HG03342 (cell line): ENCODE measurements at regions not wholly inside any gene's neighbourhood (a gene's known extent, or its start where the extent isn't known, plus 50 kb on each side); places are given as distances from the start of the nearest gene placed in this dataset.
"Not testable (repeated sequence)": the region's sequence is repeated elsewhere in the genome, so short reads cannot be mapped to it uniquely, and the experiment has no call there.

Source experiments
- ATAC-seq: cut with Tn5 transposase; IDR thresholded peaks from one replicate; pipeline ENCODE4 v1.9.1; 2021; ENCODE audit warnings: mild to moderate bottlenecking, moderate library complexity; ENCODE audit not compliant: unreplicated experiment

DNA sequence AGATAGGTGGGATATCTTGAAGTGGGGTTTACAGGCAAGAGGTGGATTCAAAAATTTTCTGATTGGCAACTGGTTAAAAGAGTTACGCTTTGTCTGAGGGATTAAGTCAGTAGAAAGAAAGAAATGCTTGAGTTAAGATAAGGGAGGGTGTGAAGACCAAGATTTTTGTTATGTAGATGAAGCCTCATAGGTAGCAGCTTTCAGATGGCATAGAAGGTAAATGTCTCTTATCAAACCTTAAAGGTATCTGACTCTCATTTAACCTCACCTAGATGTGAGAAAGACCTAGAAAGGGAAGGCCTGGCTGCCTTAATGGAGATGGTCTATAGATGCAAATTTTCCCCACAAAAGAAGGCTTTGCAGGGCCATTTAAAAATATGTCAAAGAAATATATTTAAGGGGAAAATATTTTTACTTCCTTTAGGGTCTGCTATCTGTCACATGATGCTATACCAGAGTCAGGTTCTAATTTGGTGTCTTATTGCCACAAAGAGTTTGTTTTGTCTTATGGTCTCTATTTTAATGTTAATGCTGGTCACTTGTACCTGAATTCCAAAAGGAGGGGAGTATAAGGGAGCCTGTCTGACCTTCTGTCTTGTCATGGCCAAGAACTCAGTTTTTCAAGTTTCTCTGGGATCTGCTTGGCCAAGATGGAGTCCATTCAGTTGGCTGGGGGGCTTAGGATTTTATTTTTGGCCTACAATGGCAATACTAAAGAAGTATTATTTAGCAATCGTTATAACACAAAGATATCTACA, 699.1 kb upstream of the AMOT start:
- ATAC-seq, result no peak

DNA sequence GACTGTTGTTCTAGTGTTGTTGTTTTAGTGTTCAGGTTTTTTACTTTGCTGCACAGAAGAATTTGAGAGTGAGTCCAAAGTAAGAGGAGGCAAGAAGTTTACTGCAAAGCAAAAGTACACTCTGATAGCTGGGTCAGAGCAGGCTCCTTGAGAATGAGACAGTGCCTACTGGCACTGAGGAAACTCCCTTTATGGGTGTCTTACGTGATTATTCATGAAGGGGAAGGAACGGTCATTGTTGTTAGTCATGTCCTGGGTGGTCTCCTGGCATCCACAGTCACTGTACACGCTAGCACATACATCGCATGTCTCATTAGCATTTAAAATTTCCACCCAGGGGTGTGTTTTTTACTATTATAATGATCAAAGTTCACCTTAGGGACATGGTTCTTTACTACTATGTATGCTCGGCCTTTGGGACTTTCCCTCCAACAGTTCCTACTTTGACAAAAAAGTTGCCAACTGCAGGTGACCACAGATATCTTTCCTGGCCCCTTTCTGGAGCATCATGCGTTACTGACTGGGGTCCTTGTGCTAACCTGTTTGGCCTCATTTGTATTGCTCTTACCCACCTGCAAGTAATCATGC, 688.9 kb upstream of the AMOT start:
- no peak for ATAC-seq

DNA sequence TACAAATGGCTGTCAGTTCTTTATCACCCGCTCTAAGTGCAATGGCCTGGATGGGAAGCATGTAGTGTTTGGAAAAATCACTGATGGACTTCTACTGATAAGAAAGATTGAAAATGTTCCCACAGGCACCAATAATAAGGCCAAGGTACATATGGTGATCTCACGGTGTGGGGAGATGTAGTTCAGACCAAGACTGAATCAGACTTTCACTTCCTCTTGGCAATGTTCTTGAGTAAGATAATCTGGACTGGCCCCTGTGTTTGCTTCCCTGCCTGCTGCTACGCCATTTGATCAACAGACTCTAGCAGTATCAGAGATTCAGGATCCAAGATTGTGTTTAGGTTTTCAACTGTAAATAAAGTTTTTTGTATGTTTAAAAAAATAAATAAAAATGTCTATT, 682.2 kb upstream of the AMOT start:
- ATAC-seq, result peak; percentile 98

DNA sequence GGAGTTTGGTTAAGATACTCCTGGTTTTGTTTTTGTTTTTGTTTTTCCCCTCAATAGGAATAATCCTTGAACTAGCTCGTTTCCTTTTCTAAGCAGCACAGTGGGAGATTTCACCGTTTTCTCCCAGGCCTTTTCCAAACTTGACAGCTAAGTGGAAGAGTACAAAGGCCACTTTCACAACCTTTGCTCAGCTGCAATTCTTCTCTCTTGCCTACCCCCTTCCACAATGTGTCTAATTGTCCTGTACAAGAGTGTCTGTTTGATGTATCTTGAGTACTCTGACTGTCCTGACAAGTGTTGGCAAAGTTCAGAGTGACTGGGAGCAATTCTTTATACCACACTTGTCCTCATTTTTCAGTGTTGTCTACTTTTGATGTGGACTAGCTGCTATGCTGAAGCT, 674.3 kb upstream of the AMOT start:
- ATAC-seq, result no peak

DNA sequence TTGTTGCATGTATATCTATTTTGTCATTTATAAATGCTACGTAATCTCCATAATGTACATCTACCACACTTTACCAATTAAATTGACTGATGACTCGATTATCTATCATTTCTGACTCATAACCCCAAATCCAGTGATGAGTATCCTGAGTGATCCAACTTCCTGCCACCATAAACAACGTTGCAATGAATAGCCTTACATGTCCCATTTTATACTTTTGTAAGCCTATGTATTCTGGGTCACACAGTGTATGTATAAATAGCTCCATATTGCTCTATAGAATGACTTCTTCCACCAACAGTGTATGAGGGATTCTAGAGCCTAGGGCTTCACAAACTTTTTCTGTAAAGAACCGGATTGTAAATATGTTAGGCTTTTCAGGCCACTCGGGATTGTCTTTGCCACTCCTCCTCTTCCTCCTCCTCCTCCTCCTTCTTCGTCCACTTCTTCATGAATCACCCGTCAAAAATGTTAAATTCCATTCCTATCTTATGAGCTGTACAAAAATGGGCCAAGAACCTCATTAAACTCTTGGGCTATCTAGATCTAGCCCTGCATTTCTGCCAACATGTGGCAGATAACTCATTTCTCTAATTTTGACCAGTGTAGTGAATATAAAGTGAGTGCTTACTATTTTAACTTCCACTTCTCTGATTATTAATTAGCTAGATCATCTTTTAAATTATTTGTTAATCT, 672.2 kb upstream of the AMOT start:
- no peak for ATAC-seq

DNA sequence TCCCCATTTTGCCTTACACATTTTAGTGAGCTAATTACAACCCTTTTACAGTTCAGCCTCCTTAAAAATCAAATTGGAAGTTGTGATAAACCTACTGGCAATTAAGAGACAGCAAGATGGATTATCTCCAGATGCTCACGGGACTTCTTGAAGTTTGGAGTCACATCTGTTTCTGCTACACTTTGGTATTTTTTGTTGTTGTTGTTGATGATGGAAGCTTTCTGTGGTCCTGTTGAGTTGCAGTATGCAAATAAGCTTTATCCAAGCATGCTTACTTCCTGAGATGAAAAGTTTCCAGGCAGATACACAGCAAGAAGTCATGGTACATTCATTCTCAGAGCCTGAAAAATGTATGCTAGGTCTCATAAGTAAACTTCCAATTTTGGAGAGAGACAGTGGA, 670.0 kb upstream of the AMOT start:
- ATAC-seq, result no peak

DNA sequence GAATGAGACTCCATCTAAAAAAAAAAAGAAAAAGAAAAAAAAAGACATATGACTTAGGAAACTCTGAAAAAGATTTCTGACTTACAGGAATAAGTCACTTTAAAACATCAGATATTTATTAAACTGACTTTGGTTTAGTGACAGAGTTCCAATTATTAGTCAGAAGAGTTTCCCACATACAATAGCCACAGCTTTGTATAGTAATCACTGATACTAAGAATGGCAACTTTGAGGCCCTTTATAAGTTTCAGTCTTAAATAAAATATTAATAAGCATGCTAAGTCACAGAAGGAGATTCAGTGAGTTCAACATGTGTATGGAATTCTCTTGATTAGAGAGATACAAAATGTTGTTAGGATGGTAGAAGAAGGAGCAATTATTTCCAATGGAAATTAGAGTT, 652.3 kb upstream of the AMOT start:
- ATAC-seq, result no peak

DNA sequence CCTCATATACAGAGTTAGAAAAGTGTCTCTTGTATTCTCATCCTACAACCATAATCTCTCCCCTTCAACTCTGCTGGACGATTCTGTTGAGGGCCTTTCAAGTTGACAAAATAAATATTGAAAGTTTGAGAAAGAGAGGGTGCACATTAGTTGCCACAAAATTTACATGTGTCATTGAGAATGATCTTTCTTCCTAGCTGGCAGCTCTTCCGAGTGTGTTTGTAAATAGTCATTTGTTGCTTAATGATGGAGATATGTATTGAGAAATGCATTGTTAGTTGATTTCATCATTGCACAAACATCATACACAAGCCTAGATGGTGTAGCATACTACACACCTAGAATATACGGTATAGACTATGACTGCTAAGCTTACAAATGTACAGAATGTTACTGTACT, 632.8 kb upstream of the AMOT start:
- no peak for ATAC-seq

DNA sequence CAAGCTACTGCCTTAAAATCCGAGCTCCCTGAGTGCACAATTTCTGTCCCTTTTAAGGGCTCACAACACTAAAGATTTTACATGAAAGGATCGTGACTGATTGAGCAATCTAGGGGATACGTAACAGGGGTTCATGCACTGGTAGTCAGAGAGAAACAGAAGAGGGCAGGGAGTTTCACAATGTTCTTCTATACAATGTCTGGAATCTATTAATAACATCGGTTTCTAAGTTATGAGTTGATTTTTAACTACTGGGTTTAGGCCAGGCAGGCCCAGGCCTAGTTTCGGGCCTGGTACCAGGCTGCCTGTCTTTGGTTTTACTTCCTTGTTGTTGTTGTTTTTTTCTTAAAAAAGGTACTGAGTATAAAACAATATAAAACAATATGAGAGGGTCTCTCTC, 632.4 kb upstream of the AMOT start:
- not testable (repeated sequence) for ATAC-seq

DNA sequence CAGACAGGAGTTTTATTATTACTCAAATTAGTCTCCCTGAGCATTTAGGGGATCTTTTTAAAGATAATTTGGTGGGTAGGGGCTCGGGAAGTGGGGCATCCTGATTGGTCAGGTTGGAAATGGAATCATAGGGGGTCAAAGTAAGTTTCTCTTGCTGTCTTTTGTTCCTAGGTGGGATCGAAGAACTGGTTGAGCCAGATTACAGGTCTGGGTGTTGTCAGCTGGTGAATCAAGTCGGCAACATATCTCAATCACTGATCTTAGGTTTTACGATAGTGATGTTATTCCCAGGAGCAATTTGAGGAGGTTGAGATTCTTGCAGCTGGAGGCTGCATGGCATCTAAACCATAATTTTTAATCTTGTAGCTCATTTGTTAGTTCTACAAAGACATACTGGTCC, 629.5 kb upstream of the AMOT start:
- no peak for ATAC-seq

DNA sequence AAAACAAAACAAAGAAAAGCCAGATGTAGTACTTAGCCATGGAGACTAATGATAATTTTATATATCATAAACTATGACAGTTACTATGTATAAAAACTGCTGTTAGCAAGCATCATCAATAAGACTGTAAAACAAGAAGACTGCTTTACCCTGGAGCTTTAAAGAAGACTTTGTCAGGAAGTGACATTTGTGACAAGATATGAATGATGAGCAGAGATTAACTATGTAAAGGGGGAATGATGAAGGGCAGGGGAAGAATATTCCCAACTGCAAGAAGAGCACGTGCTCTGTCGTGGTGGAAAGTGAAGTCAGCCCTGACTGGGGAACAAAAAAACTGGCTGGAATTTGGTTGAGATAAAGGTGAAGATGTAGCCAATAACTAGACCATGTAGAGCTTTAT, 617.1 kb upstream of the AMOT start:
- ATAC-seq, result no peak

DNA sequence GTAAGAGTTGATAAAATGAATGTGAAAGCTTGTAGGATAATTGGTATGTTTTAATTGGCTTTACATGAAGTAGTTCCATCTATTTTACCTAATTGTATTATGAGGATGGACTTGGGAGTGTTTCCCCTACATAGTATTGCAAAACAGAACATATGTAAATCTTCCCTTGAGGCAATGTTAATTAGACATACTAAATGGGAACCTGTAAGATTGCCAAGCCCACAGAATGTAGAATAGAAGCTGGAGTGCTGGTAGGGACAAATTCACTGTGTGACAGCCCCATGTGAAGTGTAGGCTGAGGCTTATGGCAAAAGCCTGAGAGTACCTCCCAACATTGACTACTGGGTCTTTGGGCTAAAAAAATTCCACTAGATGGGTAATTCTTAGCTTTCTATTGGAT, 615.0 kb upstream of the AMOT start:
- ATAC-seq, result no peak

DNA sequence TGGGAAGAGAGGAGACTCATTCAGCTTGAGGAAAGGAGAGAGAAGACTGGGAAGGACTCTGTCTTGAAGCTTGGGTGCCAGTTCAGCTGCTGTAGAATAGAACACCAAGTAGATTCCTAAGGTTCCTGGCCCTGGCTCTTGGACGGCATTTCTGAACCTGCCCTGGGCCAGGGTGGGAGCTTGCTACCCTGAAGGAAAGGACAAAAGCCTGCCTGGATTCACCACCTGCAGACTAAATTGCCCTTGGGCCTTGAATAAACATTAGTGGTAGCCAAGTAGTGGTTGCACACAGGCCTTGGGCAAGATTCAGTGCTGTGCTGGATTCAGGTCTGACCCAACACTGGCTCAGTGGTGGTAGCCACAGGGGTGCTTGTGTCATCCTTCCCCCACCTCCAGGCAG, 588.4 kb upstream of the AMOT start:
- ATAC-seq, result no peak

DNA sequence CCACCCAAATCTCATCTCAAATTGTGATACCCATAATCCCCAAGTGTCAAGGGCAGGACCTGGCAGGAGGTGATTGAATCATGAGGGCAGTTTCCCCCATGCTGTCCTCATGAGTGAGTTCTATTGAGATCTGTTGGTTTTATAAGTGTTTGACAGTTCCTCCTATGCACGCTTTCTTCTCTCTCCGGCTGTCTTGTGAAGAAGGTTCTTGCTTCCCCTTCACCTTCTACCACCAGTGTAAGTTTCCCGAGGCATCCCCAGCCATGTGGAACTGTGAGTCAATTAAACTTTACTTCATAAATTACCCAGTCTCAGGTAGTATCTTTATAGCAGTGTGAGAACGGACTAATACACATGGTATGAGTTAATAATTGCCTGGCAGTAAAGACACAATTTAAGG, 581.7 kb upstream of the AMOT start:
- ATAC-seq, result no peak

DNA sequence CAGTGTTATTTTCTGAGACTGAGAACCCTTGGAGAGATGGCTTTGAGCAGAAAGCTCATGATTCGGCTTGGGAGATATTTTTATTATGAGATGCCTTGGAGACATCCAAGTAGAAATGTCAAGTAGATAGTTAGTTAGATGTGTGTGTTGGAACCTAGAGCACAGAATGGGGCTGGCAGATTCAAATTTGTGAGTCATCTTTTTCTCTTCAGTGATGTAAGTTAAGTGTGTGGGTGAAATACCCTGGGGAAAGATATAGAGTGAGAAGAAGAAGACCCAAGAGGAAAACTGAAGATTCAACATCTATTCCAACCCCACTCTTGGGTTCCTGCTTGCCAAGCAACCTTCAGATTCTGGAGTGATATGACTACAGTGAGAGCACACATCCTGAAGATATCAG, 580.8 kb upstream of the AMOT start:
- no peak for ATAC-seq

DNA sequence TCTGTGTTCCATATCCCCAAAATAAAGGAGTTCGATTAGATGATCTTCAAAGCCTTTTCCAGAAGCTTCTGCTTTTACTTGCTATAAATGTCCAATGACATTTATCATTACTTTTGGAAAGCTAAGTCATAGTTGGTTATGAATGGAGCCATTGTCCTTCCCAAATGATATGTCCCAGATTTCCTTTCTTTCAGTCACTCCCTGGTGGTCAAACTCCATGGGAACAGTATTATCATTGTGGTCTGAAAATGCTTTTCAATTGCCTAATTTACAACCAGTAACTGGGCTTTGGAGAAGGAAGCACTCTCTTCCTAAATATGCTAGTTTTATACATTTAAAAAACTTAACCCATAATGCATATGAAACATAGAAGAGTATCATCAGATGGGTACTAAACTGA, 571.5 kb upstream of the AMOT start:
- ATAC-seq, result no peak

DNA sequence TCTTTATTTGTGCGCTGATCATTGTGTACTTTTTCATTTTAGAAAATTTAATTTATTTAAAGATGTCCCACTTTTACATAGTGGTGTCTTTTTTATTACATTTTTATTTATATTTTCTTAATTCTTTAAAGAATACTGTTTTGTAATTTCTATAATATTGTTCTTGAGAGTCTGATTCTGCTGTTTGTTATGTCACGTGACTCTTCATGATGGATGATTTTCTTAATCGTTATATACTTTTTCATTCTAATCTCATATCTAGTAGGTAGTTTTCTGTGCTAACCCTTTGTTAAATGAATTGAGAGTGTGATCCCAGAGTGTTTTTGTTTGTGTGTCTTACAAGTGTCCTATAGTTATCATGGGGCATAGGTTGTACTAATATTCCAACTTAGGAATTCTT, 568.2 kb upstream of the AMOT start:
- no peak for ATAC-seq

DNA sequence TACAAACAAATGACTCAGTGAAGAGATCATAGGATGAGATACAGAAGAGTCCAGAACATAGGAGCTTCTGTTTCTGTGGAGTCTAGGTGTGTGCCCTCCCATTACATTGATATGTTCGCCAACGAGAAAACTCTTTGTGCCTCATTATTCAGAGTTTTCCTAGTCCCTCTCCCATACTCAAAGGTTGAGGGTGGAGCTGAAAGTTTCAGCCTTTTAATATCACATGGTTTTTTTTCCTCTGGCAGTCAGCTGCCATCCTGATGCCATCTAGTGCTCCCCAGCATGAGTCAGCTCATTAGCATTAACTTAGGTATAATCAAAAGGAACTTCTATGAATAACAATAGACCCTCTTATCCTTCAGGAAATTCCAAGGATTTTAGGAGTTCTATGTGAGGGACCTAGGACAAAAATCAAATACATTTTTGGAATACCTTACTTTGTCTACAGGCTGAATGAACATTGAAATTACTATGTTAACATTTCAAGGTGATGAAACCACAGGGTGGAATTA, 559.6 kb upstream of the AMOT start:
- no peak for ATAC-seq

DNA sequence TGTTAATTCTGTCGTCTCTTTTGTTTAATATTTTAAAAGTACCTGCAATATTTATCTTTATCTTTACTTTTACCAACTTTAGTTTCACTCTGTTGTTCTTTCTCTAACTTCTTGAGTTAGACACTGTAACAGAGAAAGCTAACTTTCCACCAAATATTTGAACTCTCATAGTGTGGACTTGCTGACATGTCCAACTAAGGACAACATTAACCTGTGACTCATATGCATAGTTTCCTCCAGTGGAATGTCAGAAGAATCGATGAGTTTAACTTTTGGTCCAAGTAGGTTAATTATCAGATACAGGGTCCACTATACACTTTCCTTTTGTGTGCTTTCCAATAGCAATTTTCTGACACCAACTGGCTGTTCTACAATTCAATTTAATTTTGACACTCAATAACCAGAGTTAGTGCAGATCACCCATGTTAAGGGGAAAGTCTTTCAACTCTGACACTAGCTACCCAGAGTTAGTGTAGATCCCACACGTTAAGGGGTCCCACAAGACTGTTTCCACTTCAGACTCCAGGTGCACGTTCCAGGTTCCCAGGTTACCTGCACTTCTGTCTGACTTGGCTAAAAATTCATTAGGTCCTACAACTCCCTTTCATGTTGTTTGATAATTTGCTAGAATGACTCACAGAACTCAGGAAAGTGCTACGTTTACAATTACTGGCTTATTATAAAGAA, 559.0 kb upstream of the AMOT start:
- no peak for ATAC-seq

DNA sequence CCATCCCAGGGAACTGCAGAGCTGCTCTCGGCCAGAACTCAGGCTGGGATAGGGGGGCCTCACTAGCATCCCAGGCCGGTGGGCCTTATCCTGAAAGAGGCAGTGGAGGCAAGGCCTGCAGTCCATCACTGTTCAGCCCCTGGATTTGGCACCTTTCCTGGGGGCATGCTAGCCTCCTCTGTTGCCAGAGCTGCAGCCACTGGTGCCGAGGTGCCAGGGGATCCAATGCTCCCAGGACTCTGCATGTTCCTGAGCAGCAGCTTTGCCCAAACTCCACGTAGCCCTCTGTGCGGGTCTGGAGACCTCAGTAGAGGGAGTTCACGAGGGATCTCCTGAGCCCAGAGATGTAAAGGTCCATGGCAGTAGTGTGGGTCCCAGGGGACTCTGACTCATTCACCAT, 551.7 kb upstream of the AMOT start:
- ATAC-seq, result no peak

DNA sequence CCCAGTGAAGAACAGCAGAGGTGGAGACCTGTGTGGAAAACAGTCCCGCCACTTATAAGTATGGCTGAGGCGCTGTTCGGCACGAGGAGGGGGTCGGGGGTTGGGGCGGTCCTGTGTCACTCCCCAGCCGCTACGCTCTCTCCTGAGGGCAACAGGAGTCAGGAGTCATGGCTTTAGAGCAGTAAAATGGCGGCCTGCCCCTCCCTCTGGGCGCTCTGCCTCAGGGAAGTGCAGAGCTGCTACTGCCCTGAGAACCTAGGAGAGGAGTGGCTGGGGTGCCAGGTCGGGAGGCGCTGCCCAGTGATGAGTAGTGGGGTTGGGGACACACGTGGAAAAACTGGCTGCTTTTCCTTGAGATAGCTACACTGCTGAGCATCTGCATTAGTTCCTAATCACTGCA, 551.2 kb upstream of the AMOT start:
- no peak for ATAC-seq

DNA sequence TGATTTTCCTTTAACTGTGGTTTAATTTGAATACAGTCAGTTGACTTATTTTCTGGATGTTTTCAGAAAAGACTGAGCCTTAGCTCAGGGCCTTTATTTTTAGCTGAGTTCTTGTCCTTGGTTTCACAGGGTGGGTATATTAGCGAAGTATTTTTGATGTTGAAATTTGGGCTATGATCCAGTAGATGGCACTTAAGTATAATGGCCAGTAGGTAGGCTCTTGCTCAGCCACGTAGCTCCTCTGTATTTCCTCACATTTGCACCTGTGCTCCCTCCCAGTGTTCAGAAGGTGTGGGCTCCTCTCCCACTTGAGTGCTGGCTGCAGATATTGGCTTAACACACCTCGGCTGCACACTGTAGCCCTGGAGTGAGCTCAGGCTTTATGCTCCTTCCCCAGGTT, 549.9 kb upstream of the AMOT start:
- ATAC-seq, result no peak
